SK-N-MC (cell line): ENCODE measurements at regions not wholly inside any gene's neighbourhood (a gene's known extent, or its start where the extent isn't known, plus 50 kb on each side); places are given as distances from the start of the nearest gene placed in this dataset.

Experiments
- EZH2 ChIP-seq: fragments of 200-600 bp; sonication (generic); IDR thresholded peaks from one replicate; pipeline ENCODE4 v1.6.1; 2017; ENCODE audit warnings: antibody characterized with exemption
- POLR2AphosphoS5 ChIP-seq: IDR thresholded peaks from 2 replicates; pipeline ENCODE4 v1.6.1; 2012; ENCODE audit warnings: mild to moderate bottlenecking, low read depth, low read length, borderline replicate concordance

GRCh38 chr1:208324005-208324404 is 79.8 kb upstream of the PLXNA2 start:
- no peak for TF ChIP-seq POLR2AphosphoS5
- no peak for TF ChIP-seq EZH2
